ENCODE measurements at regions not wholly inside any gene's neighbourhood (a gene's known extent, or its start where the extent isn't known, plus 50 kb on each side); places are given as distances from the start of the nearest gene placed in this dataset.
"Not testable (repeated sequence)": the region's sequence is repeated elsewhere in the genome, so short reads cannot be mapped to it uniquely, and the experiment has no call there.

DNA sequence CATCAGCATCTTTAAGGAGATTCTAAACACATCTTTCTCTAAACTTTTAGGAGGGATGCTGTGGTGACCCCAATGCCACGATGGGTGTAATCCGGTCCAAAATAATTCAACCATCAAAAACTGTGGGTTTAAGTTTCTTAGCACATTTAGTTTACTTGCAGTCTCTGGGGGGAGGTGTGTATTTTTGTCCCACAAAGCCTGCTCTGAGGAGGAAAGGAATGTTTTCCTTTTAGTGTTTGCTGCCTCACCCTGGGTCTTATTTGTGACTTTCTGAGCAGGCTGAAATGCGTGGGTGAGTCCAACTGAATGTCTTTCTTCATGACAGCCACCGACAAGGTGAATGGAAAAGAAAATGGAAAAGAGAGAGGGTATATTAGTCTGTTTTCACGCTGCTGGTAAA, 1324.7 kb downstream of the AACS start:
- DNase-seq (ENCODE audit: low read depth in 4 of 4, low spot score in 3 of 4): no peak

DNA sequence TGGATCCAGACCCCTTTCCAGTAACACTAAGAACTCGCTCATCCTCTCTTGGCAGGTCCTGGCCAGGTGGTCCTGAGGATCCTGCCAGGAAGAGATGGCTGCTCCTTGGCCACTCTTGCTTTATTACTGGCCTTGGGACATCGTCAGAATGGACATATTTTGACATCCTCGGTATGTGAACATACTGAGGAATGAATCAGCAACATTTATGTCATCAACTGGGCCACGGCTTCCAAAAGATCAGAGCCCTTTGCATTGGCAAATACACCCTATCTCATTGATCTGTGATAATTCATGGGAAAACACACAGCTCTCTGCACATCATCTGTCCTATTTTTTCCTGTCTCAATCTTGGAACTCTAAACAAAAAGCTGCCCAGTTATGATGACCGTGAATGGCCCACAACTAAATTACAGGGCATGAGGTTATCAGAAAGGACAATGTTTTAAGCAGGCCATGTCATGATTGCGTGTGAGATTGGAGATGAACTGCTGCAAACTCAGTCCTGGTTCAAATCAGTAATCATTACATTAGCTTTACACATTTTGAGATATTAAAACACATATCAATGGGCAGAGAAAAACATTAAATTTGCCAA, 1325.8 kb downstream of the AACS start:
- no peak for DNase-seq (ENCODE audit: low read depth in 4 of 4, low spot score in 3 of 4)

DNA sequence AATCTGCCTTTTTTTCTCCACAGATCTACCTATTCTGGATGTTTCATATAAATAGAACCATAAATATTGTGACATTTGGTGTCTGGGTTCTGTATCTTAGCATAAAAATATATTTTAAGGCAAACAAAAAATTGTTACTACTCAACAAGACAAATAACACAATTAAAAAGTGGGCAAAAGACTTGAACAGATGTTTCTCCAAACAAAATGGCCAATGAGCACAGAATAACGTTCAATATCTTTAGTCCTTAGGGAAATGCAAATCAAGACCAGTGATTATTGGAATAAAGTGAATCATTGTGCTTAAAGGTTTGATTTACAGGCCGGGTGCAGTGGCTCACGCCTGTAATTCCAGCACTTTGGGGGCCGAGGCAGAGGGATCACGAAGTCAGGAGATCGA, 1331.3 kb downstream of the AACS start:
- no peak for DNase-seq (ENCODE audit: low read depth in 4 of 4, low spot score in 3 of 4)

DNA sequence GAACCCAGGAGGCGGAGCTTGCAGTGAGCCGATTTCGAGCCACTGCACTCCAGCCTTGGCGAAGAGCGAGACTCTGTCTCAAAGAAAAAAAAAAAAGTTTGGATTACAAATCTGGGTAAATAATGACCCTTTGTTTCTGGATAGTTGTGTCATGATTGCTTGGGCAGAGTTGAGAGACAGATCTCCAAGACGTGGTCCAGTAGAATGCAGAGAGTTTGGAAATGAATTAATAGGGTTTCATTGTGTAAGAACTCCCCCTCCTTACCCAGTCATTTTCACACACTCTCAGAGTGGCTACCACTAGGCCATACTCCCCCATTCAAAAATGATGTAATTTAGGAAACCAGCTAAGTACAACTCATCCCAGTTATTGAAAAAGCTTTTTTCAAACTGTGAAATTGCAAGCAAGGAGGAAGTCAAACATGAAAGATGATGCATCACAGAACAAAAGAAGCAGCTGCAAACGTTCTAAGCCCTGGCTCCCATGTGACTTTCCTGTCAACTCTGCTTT, 1331.9 kb downstream of the AACS start:
- DNase-seq (ENCODE audit: low read depth in 4 of 4, low spot score in 3 of 4): no peak

DNA sequence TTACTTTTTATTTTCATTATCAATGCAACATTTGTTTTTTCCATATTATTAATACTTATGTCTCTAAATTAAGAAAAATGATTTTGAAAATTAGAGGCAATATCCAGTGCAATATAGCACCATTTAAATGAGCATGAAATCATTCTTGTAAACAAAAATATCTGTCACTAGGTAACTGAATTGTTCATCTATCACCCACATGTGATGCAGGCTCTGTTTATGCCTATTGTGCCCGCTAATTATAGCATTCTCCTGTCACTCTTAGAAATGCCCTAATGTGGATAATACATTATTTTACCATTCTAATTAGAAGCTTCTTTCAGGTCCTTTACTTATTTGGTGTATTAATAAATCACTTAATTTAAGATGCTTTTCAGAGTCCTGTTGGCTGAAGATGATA, 1332.4 kb downstream of the AACS start:
- DNase-seq (ENCODE audit: low read depth in 4 of 4, low spot score in 3 of 4): no peak

DNA sequence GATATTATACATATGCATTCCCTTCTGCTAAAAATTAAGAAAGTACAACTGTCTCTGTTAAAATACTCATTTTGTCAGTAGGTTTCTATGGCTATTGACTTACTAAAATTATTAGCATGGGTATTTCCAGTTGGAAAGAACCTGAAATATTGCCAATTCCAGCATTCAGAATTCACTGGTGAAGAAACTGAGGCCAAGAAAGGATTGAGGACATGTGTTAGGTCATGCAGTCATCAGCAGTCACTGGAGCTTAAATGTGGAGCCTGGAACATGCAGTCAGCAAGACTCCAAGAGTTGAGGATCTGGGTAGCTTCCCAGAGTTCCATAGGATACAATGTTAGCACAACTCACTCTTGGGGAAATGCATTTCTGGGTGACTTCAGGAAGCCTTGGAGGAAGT, 1335.6 kb downstream of the AACS start:
- DNase-seq (ENCODE audit: low read depth in 4 of 4, low spot score in 3 of 4): no peak

DNA sequence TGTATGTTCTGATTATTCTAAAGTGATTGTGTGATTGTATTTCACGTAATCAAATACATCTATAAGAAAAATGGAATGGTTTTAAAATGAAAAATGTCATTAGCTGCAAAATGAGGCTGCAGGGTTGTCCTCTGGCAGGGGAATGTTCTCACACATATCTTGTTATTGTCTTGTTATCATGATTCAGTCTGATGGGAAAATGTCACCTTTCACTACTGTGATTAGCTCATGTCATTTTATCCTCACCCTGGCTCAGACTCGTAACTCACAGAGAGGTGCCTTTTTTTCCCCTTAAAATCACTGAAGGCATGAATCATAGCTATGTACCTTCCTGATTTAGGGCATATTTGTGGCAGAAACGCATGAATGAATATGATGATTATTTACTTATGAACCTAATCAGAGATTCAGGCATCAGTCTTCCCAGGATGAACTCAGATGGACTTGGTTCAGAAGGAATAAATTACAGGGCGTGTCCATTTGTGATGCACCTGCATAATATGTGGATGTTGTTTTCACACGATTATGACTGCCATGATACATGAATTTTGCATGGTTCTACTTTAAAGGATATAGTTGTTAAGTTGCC, 1339.2 kb downstream of the AACS start:
- no peak for DNase-seq (ENCODE audit: low read depth in 4 of 4, low spot score in 3 of 4)

DNA sequence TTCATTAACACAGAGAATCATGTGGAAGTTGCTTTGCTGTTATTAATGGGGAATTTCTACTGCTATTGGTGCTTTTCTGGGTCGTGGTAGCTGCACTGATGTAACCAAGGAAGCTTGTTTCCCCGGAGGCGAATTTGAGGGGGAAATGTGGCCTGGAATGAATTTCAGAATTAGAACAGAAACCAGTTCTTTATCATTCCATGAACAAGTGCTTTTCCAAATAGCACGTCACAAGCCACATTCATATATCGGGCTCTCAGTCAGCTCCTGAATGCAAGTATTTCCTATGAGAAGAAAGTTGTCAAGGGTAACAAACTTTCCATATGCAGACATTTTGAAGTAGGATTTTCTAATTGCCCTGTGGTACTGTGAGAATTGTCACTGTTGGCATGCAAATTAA, 1353.2 kb downstream of the AACS start:
- DNase-seq (ENCODE audit: low read depth in 4 of 4, low spot score in 3 of 4): no peak

DNA sequence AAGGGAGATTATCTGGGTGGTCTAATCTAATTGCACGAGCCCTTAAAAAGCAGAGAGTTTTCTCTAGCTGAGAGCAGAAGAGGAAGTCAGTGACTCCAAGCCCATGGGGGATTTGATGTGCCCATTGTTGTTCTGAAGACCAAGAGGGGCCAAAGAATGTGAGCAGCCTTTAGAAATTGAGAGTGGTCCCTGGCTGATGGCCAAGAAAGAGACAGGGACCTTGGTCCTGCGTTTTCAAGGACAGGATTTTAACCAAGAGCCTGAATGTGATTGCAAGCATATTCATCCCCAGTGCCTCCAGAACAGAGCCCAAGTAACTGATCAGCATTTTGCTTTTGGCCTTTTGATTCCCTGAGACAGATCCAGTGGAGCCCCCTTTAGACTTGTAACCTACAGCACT, 1353.9 kb downstream of the AACS start:
- no peak for DNase-seq (ENCODE audit: low read depth in 4 of 4, low spot score in 3 of 4)

DNA sequence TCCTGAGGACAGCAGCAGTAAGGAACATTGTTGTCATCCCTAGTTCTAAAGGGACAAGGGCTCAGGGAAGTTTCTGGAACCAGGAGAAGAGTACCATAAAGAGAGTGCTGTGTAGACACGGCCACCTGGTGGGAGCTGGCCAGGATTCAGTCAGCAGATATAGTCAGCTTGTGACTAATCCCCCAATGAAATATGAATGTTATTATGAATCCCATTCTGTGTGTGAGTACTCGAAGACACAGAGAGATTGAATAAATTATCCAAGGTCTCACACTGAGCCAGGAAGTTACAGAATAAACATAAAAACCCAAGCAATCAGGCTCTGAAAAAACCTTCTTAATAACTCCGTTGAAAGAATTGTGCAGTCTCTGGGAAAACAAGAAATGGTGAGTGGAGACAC, 1359.5 kb downstream of the AACS start:
- no peak for DNase-seq (ENCODE audit: low read depth in 4 of 4, low spot score in 3 of 4)

DNA sequence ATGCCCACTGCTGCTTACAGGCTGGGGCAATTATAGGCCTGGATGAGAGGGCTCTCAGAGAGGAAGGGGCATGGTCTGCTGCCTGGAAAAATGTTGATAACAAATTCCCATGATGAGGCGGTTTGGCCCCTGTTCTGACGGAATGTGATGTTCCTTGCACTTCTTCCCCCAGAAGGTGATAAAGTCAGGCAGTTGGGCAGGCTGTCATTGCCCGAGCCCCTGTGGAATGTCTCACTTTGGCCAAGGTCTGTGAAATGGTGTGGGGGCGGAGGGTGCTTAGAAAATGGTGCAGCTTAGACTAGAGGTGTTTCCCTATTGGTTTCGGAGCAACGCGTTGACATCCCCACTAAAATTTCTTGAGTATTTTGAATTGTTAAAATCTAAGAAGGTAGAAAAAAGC, 1360.0 kb downstream of the AACS start:
- no peak for DNase-seq (ENCODE audit: low read depth in 4 of 4, low spot score in 3 of 4)

DNA sequence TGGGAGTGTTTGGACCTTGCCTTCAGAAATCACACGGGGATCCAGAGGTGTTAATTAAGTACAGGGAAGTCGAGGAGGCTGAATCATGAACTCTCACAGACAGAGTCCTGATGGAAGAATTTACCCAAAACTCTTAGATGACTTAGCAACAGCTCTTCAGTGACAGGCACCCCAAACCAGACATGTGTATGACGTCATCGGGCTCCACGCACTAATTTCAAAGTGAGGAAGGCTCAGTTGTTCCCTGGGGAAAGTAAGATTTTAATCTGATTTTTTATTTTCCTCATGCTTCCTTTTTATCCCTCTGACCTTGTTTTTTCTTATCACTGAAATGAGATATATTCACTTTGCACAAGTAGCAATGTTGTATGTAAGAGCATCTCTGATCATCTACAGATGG, 1363.5 kb downstream of the AACS start:
- DNase-seq (ENCODE audit: low read depth in 4 of 4, low spot score in 3 of 4): no peak

DNA sequence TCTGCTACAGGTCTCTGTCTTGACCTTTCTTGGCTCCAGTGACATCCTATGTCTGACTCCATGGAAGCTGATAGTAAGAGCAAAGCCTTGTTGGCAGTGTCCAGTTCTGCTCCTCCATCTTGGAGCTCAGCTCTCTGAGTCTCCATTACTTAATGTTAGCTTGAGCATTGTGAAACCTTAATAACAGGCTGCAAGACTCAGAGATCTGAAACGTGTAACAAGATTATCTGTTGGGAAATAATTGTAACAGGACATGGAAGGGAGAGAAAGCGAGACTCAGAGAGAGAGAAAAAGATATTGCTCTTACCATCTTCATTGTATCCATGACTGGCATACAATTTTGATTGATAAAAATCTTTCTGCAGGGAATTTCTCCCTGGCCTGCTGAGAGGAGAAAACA, 1365.7 kb downstream of the AACS start:
- no peak for DNase-seq (ENCODE audit: low read depth in 4 of 4, low spot score in 3 of 4)

DNA sequence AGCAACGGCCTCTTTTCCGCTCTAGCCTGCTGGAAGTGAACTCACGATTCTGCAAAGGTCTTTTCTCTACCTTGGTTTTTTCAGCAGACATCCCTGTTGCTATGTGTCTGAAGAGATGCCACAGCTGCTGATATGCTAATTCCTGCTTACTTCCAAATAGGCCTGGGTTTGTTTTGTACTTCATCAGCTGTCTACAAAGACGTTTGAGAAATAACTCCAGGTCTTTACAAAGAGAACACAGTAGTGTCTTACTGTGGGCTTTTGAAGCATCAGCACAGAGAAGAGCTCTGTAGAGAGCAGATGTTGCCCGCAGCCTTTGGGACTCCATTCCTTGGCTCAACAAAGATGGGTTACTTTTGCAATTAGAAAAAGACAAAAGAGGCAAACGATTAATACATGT, 1366.5 kb downstream of the AACS start:
- no peak for DNase-seq (ENCODE audit: low read depth in 4 of 4, low spot score in 3 of 4)

DNA sequence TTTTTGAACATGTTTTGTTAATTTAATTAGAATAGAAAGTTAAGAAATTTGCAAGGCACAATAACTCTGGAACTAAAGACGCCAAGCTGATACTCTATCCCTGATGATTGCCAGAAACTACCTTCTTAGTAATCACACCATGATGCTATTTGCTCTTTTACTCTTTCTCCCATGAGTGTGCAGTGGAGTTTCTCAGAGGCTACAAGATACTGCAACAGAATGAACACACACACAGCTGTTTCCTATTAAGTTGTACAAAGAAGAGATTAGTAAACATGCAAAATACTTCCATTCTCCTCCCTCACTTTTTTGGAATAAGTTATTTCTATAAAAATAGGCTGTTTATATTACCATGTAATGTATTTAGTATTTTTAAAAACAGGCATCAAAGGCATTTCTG, 1367.5 kb downstream of the AACS start:
- no peak for DNase-seq (ENCODE audit: low read depth in 4 of 4, low spot score in 3 of 4)

DNA sequence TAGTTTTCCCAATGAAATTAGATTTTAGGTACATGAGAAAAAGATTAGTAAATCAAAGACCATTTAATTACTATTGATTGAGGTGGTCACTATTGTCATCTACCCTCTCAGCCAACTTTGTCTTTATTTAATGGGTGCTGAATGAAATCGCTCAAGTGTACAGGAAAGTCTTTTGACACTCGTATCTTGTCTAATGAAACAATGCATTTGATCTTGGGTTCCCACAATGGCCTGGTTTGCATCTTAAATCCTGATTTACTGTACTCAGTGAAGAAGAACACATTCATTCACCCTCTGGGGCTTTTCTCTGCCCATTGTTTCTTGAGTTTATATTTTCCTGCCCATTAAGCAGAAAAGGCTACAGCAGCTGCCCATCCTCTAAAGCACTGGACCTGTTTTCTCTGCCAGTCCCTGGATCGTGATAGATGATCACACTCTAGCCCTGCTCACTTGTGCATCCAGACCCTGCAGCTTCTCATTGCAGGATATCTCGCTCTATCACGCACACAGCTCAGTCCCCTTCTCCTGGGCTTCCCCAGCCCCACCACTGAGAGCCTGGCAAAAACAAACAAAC, 1369.3 kb downstream of the AACS start:
- no peak for DNase-seq (ENCODE audit: low read depth in 4 of 4, low spot score in 3 of 4)

DNA sequence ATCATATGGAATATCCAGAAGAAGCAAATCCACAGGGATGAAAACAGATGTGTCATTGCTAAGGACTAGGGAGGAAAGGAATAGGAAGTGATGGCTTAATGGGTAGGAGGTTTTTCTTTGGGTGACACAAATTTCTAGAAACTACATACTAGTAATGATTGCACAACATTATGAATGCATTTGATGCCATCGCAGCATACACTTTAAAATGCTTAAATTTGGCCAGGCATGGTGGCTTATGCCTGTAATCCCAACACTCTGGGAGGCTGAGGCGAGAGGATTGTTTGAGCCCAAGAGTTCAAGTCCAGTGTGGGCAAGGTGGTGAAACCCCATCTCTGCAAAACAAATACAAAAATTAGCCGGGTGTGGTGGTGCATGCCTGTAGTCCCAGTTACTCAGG, 1370.8 kb downstream of the AACS start:
- no peak for DNase-seq (ENCODE audit: low read depth in 4 of 4, low spot score in 3 of 4)

DNA sequence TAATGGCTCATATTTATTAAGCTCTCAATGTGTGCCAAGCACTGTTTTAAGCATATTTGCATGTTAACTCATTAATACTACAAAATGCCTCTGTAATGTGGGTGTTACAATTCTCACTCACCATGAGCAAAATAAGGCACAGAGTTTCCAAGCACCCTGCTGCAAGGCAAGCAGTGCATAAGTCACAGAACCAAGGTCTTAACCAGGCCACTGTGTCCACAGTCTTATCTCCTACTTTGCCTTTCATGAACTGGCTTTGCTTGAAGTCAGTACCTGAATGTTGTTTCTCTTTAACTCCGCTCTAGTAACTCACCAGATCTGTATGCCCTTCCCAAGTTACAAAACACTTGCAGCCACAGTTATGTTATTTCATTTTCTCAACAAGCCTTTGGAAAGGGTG, 1372.7 kb downstream of the AACS start:
- DNase-seq (ENCODE audit: low read depth in 4 of 4, low spot score in 3 of 4): no peak

DNA sequence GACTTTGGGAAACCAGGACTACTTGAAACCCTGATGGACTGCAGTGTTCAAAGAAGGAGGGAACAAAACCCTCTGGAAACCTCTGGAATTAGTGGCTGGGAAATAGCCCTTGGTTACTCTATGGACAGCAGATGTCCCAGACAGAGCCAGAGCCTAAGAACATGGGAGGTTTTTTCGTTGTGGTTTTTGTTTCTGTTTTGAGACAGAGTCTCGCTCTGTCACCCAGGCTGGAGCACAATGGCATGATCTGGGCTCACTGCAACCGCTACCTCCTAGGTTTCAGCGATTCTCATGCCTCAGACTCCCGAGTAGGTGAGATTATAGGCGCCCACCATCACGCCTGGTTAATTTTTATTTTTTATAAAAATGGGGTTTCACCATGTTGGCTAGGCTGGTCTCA, 1378.7 kb downstream of the AACS start:
- no peak for DNase-seq (ENCODE audit: low read depth in 4 of 4, low spot score in 3 of 4)

DNA sequence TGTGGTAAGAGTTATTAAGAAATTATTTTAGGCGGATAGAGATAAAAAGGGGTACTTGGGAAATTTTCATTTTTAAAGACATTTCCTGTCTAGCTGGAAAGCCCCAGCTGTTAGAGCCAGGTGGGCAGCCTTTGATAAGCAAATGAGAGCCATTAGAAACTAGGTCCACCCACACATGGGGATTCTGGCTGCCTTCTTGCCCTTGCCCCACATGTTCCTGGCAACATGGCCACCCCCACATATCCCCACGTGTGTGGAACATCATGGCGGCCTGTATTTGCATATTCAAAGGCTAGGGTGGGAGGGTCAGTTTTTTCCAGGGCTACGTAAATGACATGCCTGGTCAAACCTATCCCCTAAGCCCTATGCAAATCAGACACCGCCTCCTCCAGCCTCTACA, 1382.1 kb downstream of the AACS start:
- DNase-seq (ENCODE audit: low read depth in 4 of 4, low spot score in 3 of 4): no peak

DNA sequence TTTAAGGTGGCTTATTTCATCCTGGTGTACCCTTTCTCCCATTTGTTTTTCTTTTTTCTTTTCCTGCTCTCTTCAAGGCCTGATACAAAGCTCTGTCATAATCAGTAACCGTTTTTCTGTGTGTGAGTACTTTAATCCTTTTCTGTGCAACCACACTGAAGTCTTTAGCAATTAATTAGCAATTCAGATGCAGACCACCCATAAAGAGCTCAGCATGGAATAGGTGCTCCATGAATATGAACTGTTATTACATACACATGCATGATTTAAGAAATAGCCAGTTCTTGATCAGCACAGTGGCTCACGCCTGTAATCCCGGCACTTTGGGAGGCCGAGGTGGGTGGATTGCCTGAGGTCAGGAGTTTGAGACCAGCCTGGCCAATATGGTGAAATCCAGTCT, 1386.6 kb downstream of the AACS start:
- DNase-seq (ENCODE audit: low read depth in 4 of 4, low spot score in 3 of 4): no peak

DNA sequence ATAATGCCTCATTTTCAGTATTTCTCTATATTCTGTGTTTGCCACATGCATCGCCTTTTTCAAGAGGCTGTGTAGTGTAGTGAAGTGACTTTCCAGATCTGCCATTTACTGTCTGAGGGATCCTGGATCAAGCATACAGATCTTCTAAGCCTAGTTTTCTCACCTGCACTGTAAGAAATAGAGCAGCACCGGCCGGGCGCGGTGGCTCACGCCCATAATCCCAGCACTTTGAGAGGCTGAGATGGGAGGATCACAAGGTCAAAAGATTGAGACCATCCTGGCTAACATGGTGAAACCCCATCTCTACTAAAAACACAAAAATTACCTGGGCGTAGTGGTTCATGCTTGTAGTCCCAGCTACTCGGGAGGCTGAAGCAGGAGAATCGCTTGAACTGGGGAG, 1387.5 kb downstream of the AACS start:
- DNase-seq (ENCODE audit: low read depth in 4 of 4, low spot score in 3 of 4): not testable (repeated sequence)

DNA sequence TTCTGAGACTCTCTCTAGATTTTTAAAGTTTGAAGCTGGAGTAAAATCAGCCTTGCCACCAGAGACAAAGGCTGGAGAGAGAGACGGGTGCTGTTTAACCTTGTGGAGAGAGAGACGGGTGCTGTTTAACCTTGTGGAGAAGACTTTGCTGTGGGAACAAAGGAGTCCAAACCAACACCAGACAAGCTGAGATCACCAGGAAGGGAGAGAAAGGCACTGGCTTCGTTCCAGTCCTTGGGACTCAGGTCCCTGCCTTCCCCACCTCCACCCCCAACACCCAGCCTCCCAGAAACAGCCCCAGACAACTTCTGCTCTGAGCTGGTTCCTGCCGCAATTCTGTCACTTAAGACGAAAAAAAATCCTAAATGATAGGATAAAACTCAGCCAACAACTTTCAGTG, 1389.3 kb downstream of the AACS start:
- no peak for DNase-seq (ENCODE audit: low read depth in 4 of 4, low spot score in 3 of 4)

Data from right renal pelvis (tissue), 4 donors.